Activated naive CD8-positive, alpha-beta T cell treated with anti-CD3 and anti-CD28 coated beads, Interleukin-2, amount 10 ng/mL, durations not matched to agents 7 days and 5 days (primary cell): ENCODE measurements at regions not wholly inside any gene's neighbourhood (a gene's known extent, or its start where the extent isn't known, plus 50 kb on each side); places are given as distances from the start of the nearest gene placed in this dataset.

Experiments
- ATAC-seq: fragments of 150-1000 bp; cut with Tn5 transposase; one replicate; pipeline ENCODE4 v1.10.0; 2021; ENCODE audit warnings: low read depth, moderate library complexity
- POLR2A ChIA-PET: fragments of 350-600 bp; sonication (Branson Sonifier 250); formaldehyde crosslinking; loops from one replicate; lab custom pipeline; 2021; ENCODE audit warnings: antibody characterized with exemption; lab: Charles Lee
- DNase-seq: peaks from one replicate; pipeline ENCODE4 v3.0.0; 2021
- H3K27ac Mint-ChIP-seq: one replicate; pipeline ENCODE4 v1.8.0; 2022; ENCODE audit warnings: mild to moderate bottlenecking, mixed read lengths
- H3K27me3 Mint-ChIP-seq: one replicate; pipeline ENCODE4 v1.8.0; 2022; ENCODE audit warnings: mild to moderate bottlenecking, moderate library complexity, mixed read lengths
- H3K36me3 Mint-ChIP-seq: one replicate; pipeline ENCODE4 v1.8.0; 2021; ENCODE audit warnings: mild to moderate bottlenecking, mixed read lengths
- H3K4me1 Mint-ChIP-seq: one replicate; pipeline ENCODE4 v1.8.0; 2021; ENCODE audit warnings: mixed read lengths
- H3K4me3 Mint-ChIP-seq: one replicate; pipeline ENCODE4 v1.8.0; 2022; ENCODE audit warnings: mild to moderate bottlenecking, moderate library complexity, mixed read lengths
- H3K9me3 Mint-ChIP-seq: one replicate; pipeline ENCODE4 v1.8.0; 2021; ENCODE audit warnings: mixed read lengths

DNA sequence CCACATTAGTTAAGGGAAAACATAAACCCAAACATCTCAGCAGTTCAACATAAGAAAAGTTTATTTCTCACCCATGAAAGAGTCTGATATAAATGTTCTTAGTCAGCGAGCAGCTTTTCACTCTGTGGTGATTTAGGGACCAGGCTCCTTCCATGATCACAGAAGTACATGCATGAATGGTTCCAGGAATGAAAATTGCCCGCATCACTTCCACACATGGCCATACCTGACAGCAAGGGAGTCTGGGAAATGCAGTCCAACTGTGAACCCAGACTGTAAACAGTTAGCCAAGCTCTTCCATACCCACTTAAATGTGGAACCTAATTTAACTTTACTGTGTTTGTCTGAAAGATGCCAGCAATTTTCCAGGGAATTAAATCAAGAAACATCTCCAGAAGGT is 353.9 kb downstream of the HACE1 start:
- H3K27me3 Mint-ChIP-seq: peaks cover 7% of the 10 kb centered on the region
- DNase-seq (no peak), ATAC-seq (no peak)
- H3K36me3 Mint-ChIP-seq: no peaks in the 10 kb centered on the region
- H3K27ac Mint-ChIP-seq: no peak overlapping the region
- no peaks in the 10 kb centered on the region for H3K9me3 Mint-ChIP-seq
- H3K4me1 Mint-ChIP-seq: no peaks in the 10 kb centered on the region
- no peak overlapping the region for H3K4me3 Mint-ChIP-seq
- POLR2A ChIA-PET: no interaction called here

DNA sequence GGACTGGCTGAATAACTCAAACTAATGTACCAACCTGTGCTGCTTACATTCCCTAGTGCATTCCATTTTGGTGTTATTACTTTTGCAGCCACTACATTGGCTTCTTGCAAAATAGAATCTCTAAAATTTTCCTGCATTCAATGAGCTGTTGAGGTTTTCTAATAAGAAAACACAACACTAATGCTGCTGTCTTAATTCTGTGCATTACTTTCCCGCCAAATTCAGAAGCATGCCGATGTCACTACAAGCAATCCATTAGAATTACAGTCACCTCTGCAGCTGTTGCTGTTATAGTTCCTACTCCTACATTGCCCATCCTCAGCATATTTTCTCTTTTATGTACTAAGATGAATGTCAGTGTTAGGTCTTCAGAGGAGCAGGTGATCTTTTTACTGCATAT is 359.5 kb downstream of the HACE1 start:
- POLR2A ChIA-PET: no interaction called here
- DNase-seq: no peak
- Mint-ChIP-seq H3K27ac (no peak overlapping the region), H3K36me3 (no peaks in the 10 kb centered on the region), H3K27me3 (peaks cover 2% of the 10 kb centered on the region), H3K4me1 (no peaks in the 10 kb centered on the region), H3K9me3 (no peaks in the 10 kb centered on the region), H3K4me3 (no peak overlapping the region)
- no peak for ATAC-seq

DNA sequence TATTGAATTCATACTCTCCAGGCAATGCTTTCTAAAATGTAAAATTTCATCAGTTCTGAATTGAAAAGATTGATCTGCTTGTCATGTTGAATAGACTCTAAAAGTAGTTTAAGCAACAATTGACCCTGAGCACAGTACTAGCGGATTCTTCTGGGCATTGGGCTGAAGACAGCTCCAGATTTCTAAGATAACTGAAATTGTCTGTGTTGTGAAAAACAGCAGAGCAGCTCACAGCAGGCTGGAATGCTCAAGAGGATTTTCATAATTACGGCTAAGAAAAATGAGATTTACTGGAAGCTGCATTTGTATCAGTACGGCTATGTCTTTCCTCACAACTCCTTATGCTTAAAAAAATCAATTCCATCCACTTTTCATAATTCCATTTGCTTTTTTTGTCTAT is 373.7 kb downstream of the HACE1 start:
- DNase-seq (no peak), ATAC-seq (no peak)
- no peaks in the 10 kb centered on the region for H3K36me3 Mint-ChIP-seq
- H3K4me1 Mint-ChIP-seq: no peaks in the 10 kb centered on the region
- no peaks in the 10 kb centered on the region for H3K9me3 Mint-ChIP-seq
- no peak overlapping the region for H3K27ac Mint-ChIP-seq
- no peak overlapping the region for H3K4me3 Mint-ChIP-seq
- POLR2A ChIA-PET: no interaction called here
- no peaks in the 10 kb centered on the region for H3K27me3 Mint-ChIP-seq

DNA sequence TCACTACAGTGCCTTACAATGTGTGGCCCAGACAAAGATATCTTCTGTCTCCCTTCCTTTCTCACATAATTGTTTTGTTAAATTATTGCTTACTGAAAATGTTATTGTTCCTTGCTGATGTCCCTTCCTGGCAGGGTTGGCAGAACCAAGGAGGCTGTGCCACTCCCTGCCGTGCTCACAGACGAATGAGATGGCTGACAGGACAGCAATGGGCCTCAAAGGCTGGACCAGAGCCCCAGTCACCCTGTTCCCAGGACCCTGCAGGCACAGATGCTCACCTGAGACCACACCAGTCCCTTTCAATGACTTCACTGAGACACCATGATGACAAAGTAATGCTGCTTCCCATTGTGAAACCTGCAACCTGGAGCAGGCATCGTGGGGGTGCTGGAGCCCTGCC is 375.1 kb downstream of the HACE1 start:
- ATAC-seq (no peak), DNase-seq (no peak)
- H3K4me1 Mint-ChIP-seq: no peaks in the 10 kb centered on the region
- H3K4me3 Mint-ChIP-seq: no peak overlapping the region
- no peaks in the 10 kb centered on the region for H3K36me3 Mint-ChIP-seq
- POLR2A ChIA-PET: no interaction called here
- H3K27me3 Mint-ChIP-seq: no peaks in the 10 kb centered on the region
- no peak overlapping the region for H3K27ac Mint-ChIP-seq
- no peaks in the 10 kb centered on the region for H3K9me3 Mint-ChIP-seq

DNA sequence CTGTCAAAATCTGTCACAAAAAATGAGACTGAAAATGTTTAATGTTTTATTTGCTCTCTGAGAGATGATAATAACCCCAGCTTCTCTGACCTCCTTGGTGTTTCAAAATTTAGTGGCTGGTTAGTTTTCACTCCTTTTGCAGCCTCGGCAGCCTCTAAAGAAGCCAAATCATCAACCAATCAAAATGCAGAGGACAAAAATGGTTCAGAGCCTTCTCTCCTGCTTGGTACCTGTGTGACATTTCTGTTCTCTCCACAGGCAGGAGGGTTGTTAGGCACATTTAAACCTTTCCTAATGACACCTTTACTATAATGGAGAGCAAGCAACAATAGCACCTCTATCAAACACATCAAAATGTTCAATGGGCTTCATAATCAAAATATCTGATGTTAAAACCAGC is 375.5 kb downstream of the HACE1 start:
- Mint-ChIP-seq H3K36me3 (no peaks in the 10 kb centered on the region), H3K27ac (no peak overlapping the region), H3K9me3 (no peaks in the 10 kb centered on the region), H3K27me3 (no peaks in the 10 kb centered on the region), H3K4me3 (no peak overlapping the region), H3K4me1 (no peaks in the 10 kb centered on the region)
- ATAC-seq (no peak), DNase-seq (no peak)
- POLR2A ChIA-PET: no interaction called here

DNA sequence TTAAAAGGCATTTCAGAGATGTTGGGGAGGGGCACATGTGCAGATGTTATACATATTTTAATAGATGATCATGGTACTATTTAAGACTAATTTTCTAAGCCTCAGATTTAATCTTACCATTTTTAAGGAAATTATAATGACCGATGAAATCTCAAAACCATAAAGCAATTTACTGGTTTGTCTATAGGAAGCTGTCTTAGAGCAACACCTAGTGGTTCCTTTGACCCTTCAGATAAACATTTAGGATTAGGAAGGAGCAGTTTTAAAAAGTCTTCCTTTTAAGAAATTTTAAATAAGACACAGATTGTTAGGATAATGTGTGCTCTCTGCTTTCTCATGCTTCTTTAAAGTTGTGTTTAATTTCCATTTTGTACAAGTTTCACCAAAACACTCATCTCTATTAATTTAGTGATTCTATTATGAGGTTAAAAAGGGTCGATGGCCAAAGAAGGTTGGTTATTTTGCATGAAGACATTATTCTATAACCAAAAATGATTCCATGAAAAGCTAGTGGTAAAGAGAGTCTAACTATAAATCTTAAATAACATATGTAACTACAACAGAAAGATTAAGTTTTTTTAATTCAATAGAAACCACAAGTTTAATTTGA is 376.4 kb downstream of the HACE1 start:
- Mint-ChIP-seq H3K27ac (no peak overlapping the region), H3K4me1 (no peaks in the 10 kb centered on the region), H3K9me3 (no peaks in the 10 kb centered on the region), H3K27me3 (no peaks in the 10 kb centered on the region), H3K36me3 (no peaks in the 10 kb centered on the region), H3K4me3 (no peak overlapping the region)
- ATAC-seq (no peak), DNase-seq (no peak)
- POLR2A ChIA-PET: no interaction called here

DNA sequence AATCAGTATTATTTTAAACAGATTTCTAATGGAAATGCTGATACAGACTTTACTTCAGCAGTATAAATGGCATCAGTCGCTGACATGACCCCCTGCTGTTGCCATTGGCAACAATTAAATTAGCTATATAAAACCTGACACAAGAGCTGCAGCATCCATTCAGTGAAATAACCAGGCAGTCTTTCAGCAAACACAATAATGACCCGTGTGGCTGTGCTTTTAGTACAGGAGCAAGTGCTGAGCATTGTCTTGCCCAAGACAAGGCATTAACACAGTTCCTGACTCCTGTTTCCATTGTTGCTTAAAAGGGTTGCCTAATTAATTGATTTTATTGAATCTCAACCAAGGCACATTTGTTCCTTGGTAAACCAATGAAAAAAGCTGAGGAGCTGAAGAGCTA is 382.1 kb downstream of the HACE1 start:
- H3K4me3 Mint-ChIP-seq: no peak overlapping the region
- H3K4me1 Mint-ChIP-seq: no peaks in the 10 kb centered on the region
- POLR2A ChIA-PET: no interaction called here
- ATAC-seq (no peak), DNase-seq (no peak)
- no peak overlapping the region for H3K27ac Mint-ChIP-seq
- no peaks in the 10 kb centered on the region for H3K36me3 Mint-ChIP-seq
- H3K27me3 Mint-ChIP-seq: peaks cover 2% of the 10 kb centered on the region
- no peaks in the 10 kb centered on the region for H3K9me3 Mint-ChIP-seq

DNA sequence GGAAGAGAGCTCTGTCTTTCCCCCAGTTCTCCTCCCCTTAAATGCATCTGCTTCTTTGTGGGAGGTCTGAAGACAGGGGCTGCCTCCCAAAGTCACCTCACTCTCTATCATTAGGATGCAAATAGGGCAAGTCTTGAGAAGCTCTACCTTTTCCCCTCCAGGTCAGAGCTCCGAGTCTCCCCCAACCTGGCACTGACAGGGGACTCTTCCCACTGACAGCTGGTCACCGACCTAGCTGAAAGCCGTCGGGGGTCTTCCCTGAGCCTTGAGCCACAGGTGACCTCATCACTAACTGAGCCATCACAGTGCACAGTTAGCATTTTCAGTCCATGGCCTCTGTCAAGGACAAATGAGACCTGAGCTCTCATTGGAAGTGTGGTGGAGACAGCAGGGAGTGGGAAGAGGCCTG is 386.7 kb downstream of the HACE1 start:
- Mint-ChIP-seq H3K4me3 (no peak overlapping the region), H3K27ac (no peak overlapping the region), H3K36me3 (no peaks in the 10 kb centered on the region), H3K9me3 (no peaks in the 10 kb centered on the region), H3K27me3 (peaks cover 2% of the 10 kb centered on the region), H3K4me1 (no peaks in the 10 kb centered on the region)
- no peak for DNase-seq
- ATAC-seq: no peak
- POLR2A ChIA-PET: no interaction called here

DNA sequence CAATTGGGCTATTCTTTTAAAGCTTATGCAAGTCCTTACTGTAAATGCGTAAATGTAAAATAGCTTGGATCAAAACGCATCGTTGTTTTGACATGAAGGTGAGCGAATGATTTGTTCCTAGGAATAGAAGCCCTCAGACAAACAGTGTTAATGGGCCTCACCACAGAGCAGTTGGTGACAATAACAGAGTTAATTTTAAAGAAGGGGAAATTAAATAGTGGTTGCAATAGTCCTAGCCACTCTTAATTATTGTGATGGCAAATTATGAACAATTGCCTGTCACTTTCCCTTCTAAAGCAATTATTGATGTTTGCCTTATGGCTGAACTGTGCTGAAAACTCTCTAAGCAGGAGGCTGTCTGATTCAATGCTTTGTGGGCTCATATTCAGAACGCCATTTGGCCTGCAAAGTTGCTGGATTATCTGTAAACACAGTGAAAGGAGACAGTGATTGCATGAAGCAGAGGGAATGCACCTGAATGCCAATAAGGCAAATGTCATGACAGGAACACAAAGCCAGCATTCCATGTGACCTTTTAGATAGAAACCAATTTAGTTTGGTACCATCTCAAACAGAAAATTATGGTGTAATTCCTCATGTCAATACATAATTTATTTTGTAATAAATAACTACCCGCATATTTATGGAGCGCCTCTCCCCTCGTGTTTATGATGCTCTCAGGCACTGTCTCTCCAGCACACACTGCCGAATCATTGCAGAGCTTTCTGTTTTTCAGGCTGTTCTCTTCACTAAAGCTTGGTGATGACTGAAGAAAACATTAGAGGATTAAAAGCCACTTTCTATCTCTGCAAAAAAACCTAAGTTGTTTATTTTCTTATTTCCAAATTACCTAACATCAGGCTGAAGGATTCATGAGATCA is 387.5 kb downstream of the HACE1 start:
- POLR2A ChIA-PET: no interaction called here
- no peak for DNase-seq
- Mint-ChIP-seq H3K27me3 (peaks cover 2% of the 10 kb centered on the region), H3K27ac (no peak overlapping the region), H3K4me1 (no peaks in the 10 kb centered on the region), H3K9me3 (no peaks in the 10 kb centered on the region), H3K4me3 (no peak overlapping the region), H3K36me3 (no peaks in the 10 kb centered on the region)
- ATAC-seq: no peak

DNA sequence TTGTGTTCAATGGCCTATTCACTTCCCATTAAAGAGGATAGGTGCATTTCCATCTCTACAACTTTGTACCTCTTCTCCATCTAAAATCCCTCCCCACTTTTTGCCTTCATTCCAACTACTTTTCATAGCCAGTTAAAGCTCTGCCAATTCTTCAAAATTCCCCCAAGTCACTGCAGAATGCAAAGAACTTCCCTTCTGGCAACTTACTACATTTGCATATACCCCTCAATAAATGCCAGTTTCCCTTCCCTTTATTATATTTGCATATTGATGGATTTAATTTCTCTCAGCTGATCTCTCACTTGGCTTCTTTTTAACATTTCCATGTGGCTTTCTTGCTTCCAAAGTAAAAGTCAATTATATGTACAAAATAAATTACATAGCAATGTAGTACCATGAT is 393.4 kb downstream of the HACE1 start:
- ATAC-seq (no peak), DNase-seq (no peak)
- Mint-ChIP-seq H3K27ac (no peak overlapping the region), H3K36me3 (no peaks in the 10 kb centered on the region), H3K27me3 (no peaks in the 10 kb centered on the region), H3K9me3 (no peaks in the 10 kb centered on the region), H3K4me3 (no peak overlapping the region), H3K4me1 (no peaks in the 10 kb centered on the region)
- POLR2A ChIA-PET: no interaction called here

DNA sequence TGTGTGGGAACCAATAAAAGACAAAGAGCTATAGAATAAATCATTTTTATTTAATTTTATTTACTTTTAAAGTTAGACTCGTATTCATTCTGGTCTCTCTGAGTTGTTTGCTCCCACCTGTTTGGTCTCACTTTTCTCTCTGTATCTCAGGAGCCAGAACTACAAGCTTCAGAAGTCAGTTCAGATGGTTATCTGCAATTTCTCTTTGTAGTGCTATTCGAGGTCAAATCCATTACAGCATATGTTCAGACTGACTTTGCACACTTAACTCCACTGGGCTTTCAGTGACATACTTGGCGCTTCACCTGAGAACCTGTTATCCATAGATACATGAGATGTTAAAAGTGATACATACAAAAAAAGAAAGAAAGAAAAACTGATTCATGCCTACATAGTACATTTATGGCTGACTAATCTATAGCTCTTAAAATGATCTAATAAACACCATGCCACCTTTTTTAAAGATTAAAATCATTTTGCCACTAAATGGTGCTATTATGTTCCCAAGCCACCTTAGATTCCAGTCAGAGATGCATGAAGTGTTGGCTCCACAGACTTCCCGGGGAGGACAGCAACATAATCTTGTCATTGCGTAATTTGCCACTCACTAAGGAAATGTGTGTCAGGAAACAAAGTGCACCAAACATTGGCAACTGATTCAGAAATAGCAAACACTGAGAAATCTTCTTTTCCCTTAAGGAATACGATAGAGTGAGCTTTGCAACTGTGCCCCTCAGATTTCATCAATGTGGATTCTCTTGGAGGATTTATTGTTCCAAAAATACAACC is 396.7 kb downstream of the HACE1 start:
- Mint-ChIP-seq H3K36me3 (no peaks in the 10 kb centered on the region), H3K4me1 (no peaks in the 10 kb centered on the region), H3K9me3 (no peaks in the 10 kb centered on the region), H3K27ac (no peak overlapping the region), H3K4me3 (no peak overlapping the region), H3K27me3 (no peaks in the 10 kb centered on the region)
- DNase-seq: no peak
- POLR2A ChIA-PET: no interaction called here
- ATAC-seq: no peak

DNA sequence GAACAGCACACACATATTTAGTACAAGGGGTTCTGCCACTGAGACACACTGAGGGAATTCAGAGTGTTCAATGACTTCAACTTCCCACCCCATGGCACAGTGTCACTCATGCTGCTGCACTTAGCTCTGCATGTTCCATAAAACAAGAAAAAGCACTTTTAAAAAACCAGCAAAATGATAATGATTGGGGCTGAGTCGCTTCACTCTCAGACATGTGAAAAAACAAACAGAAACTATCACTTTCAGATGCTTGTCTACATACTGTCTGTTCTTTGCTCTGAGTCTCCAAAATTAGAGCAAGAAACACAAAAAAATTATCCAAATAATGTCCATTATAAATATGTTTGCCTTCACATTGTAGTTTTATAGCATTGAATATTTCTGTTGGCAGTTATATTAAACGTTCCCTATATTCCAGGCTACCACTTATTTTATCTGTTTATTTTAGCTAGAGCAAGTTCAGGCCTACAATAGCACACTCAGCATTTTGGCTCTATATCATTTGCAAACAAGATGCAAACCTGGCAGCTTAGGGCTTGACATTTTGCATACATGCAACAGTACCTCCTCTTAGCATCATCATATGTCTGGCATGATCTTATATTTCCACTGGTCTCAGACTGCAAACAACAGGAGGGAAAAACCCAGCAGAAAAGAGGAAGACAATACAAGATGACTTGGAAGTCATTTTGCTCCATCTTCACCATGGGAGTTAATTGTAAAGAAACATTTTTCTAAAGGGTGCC is 398.8 kb downstream of the HACE1 start:
- Mint-ChIP-seq H3K4me3 (no peak overlapping the region), H3K27ac (no peak overlapping the region), H3K9me3 (no peaks in the 10 kb centered on the region), H3K27me3 (no peaks in the 10 kb centered on the region), H3K36me3 (no peaks in the 10 kb centered on the region), H3K4me1 (no peaks in the 10 kb centered on the region)
- no peak for ATAC-seq
- POLR2A ChIA-PET: no interaction called here
- no peak for DNase-seq

DNA sequence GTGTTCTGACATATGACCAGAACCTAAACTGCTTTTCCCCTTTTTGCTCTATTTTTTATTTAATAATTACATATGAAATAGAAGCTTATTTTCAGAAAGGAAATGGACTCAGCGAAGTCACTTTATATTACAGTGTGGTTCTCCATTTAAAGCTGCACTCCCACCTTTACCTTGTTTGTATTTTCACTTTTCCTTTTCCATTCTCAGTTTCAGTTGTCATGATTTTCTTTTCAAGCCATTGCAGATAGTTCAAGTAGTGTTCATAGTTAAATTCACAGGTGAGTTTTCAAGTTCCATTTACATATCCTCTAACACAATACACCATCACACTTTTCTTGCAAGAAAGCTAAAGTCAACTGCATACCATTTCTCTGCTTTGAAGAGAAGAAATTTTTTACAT is 400.2 kb downstream of the HACE1 start:
- Mint-ChIP-seq H3K36me3 (no peaks in the 10 kb centered on the region), H3K27me3 (no peaks in the 10 kb centered on the region), H3K4me1 (no peaks in the 10 kb centered on the region), H3K9me3 (no peaks in the 10 kb centered on the region), H3K27ac (no peak overlapping the region), H3K4me3 (no peak overlapping the region)
- POLR2A ChIA-PET: no interaction called here
- ATAC-seq (no peak), DNase-seq (no peak)
